H1 (cell line): ENCODE measurements at regions not wholly inside any gene's neighbourhood (a gene's known extent, or its start where the extent isn't known, plus 50 kb on each side); places are given as distances from the start of the nearest gene placed in this dataset.

Experiments used
- CTCF ChIA-PET: fragments of 300-600 bp; sonication (Branson Sonifier 250); formaldehyde crosslinking; loops from one replicate; lab custom pipeline; 2021; ENCODE audit not compliant: partially characterized antibody; lab: Charles Lee
- POLR2A ChIA-PET: fragments of 300-600 bp; sonication (Branson Sonifier 250); formaldehyde crosslinking; loops from one replicate; lab custom pipeline; 2021; ENCODE audit warnings: inconsistent platforms; ENCODE audit not compliant: partially characterized antibody; lab: Charles Lee
- DNase-seq, 2 experiments: peaks; one replicate each; pipeline versions ENCODE4 v3.0.0 to v3.0.0-alpha.2; 2010 to 2022; ENCODE audit warnings: low spot score in 2 of 2, low read depth in 1 of 2, mixed read lengths in 1 of 2
- FAIRE-seq: peaks from 2 replicates; lab custom pipeline; 2011; peaks lifted over from hg19 to GRCh38; lab: Jason Lieb, UNC
- H2AFZ ChIP-seq: 2 replicates; pipeline ENCODE4 v1.8.1; 2012; ENCODE audit warnings: low read length, inconsistent platforms
- H2AK5ac ChIP-seq: 2 replicates; pipeline ENCODE4 v1.6.1; 2013; ENCODE audit warnings: low read depth, low read length
- H2BK120ac ChIP-seq: replicated peaks from 2 replicates; pipeline ENCODE3; 2013; ENCODE audit warnings: low read depth, low read length, inconsistent platforms
- H2BK12ac ChIP-seq: 2 replicates; pipeline ENCODE4 v1.6.1; 2013; ENCODE audit warnings: low read depth, low read length
- H2BK15ac ChIP-seq: 2 replicates; pipeline ENCODE4 v1.6.1; 2013; ENCODE audit warnings: low read length
- H2BK20ac ChIP-seq: 2 replicates; pipeline ENCODE4 v1.6.1; 2013; ENCODE audit warnings: low read length
- H2BK5ac ChIP-seq: 2 replicates; pipeline ENCODE4 v1.6.1; 2013; ENCODE audit warnings: low read depth, low read length
- H3K14ac ChIP-seq: 2 replicates; pipeline ENCODE4 v1.6.1; 2013; ENCODE audit warnings: inconsistent platforms; ENCODE audit not compliant: insufficient read length
- H3K18ac ChIP-seq: 2 replicates; pipeline ENCODE4 v1.6.1; 2013; ENCODE audit warnings: low read length; ENCODE audit errors: extremely low read depth
- H3K23ac ChIP-seq: 2 replicates; pipeline ENCODE4 v1.6.1; 2013; ENCODE audit warnings: inconsistent platforms; ENCODE audit not compliant: insufficient read length
- H3K23me2 ChIP-seq: 2 replicates; pipeline ENCODE4 v1.6.1; 2013; ENCODE audit warnings: low read depth, low read length
- H3K27ac ChIP-seq: 2 replicates; pipeline ENCODE4 v1.6.1; 2011; ENCODE audit warnings: low read depth, low read length, inconsistent platforms
- H3K27me3 ChIP-seq, 4 experiments: replicated peaks in 1 of 4; 1 replicate in 1 of 4; 2 replicates in 3 of 4; pipeline versions ENCODE4 v1.6.1 to v1.8.1; 2011 to 2013; ENCODE audit warnings: low read length in 3 of 4, mild to moderate bottlenecking in 3 of 4, inconsistent platforms in 2 of 4, mixed read lengths in 2 of 4, moderate library complexity in 1 of 4; ENCODE audit not compliant: control insufficient read depth in 3 of 4, insufficient read depth in 3 of 4; ENCODE audit errors: extremely low read depth in 1 of 4
- H3K36me3 ChIP-seq, 4 experiments: 2 replicates each; pipeline versions ENCODE4 v1.6.1 to v1.8.1; 2011 to 2013; ENCODE audit warnings: mild to moderate bottlenecking in 4 of 4, low read length in 3 of 4, moderate library complexity in 2 of 4, control low read depth in 1 of 4, inconsistent platforms in 1 of 4; ENCODE audit not compliant: insufficient read depth in 4 of 4, control insufficient read depth in 2 of 4
- H3K4ac ChIP-seq: replicated peaks from 2 replicates; pipeline ENCODE3; 2013; ENCODE audit warnings: low read length, low read depth, mixed read lengths, inconsistent platforms; ENCODE audit not compliant: insufficient read length
- H3K4me1 ChIP-seq, 4 experiments: replicated peaks in 1 of 4; 1 replicate in 1 of 4; 2 replicates in 3 of 4; pipeline versions ENCODE4 v1.6.1 to v1.8.1; 2011 to 2013; ENCODE audit warnings: low read length in 3 of 4, inconsistent platforms in 2 of 4, mixed read lengths in 1 of 4; ENCODE audit not compliant: insufficient read depth in 4 of 4, control insufficient read depth in 3 of 4
- H3K4me2 ChIP-seq, 2 experiments: 2 replicates each; pipeline versions ENCODE4 v1.6.1 to v1.8.1; 2011 to 2013; ENCODE audit warnings: low read depth in 2 of 2, low read length in 2 of 2, control low read depth in 1 of 2, inconsistent platforms in 1 of 2, mild to moderate bottlenecking in 1 of 2; ENCODE audit not compliant: insufficient read depth in 1 of 2
- H3K4me3 ChIP-seq, 4 experiments: fragments of 200-600, 300-600 bp in 1 of 4; sonication (generic), shearing (Covaris generic), sonication (Bioruptor Twin) in 1 of 4; 2 replicates each; pipeline versions ENCODE4 v1.5.1 to v1.8.1; 2011 to 2016; ENCODE audit warnings: low read length in 4 of 4, low read depth in 3 of 4, control low read depth in 2 of 4, inconsistent platforms in 2 of 4, mild to moderate bottlenecking in 2 of 4, mixed read lengths in 1 of 4, moderate library complexity in 1 of 4; ENCODE audit not compliant: insufficient read depth in 2 of 4; ENCODE audit errors: extremely low read depth in 1 of 4
- H3K56ac ChIP-seq: replicated peaks from 2 replicates; pipeline ENCODE3; 2013; ENCODE audit warnings: low read depth, mild to moderate bottlenecking, mixed read lengths, low read length, inconsistent platforms; ENCODE audit not compliant: insufficient read length
- H3K79me1 ChIP-seq: 2 replicates; pipeline ENCODE4 v1.6.1; 2013; ENCODE audit warnings: low read depth, low read length, control low read depth
- H3K79me2 ChIP-seq, 2 experiments: 2 replicates each; pipeline versions ENCODE4 v1.6.1 to v1.8.1; 2012 to 2013; ENCODE audit warnings: low read length in 2 of 2, mild to moderate bottlenecking in 2 of 2, inconsistent platforms in 1 of 2; ENCODE audit not compliant: insufficient read depth in 2 of 2, control insufficient read depth in 1 of 2
- H3K9ac ChIP-seq, 4 experiments: replicated peaks in 1 of 4; 1 replicate in 1 of 4; 2 replicates in 3 of 4; pipeline versions ENCODE4 v1.6.1 to v1.8.1; 2011 to 2013; ENCODE audit warnings: low read depth in 3 of 4, low read length in 3 of 4, control low read depth in 2 of 4, mild to moderate bottlenecking in 2 of 4, moderate library complexity in 2 of 4, inconsistent platforms in 1 of 4; ENCODE audit errors: extremely low read depth in 1 of 4
- H3K9me3 ChIP-seq, 2 experiments: 2 replicates each; pipeline versions ENCODE4 v1.6.1 to v1.8.1; 2012 to 2013; ENCODE audit warnings: mild to moderate bottlenecking in 2 of 2, moderate library complexity in 2 of 2, control low read depth in 1 of 2, inconsistent platforms in 1 of 2, low read depth in 1 of 2, low read length in 1 of 2, mixed read lengths in 1 of 2; ENCODE audit not compliant: insufficient read depth in 2 of 2
- H4K20me1 ChIP-seq, 2 experiments: replicated peaks in 1 of 2; 2 replicates each; pipeline versions ENCODE3 to v1.8.1; 2011 to 2013; ENCODE audit warnings: inconsistent platforms in 2 of 2, low read length in 2 of 2, mild to moderate bottlenecking in 1 of 2; ENCODE audit not compliant: insufficient read depth in 2 of 2, control insufficient read depth in 1 of 2
- H4K5ac ChIP-seq: 2 replicates; pipeline ENCODE4 v1.6.1; 2013; ENCODE audit warnings: low read length, low read depth, mixed read lengths, inconsistent platforms; ENCODE audit not compliant: insufficient read length
- H4K8ac ChIP-seq: 2 replicates; pipeline ENCODE4 v1.8.0; 2013; ENCODE audit warnings: mild to moderate bottlenecking, moderate library complexity, low read length, inconsistent platforms; ENCODE audit not compliant: insufficient read depth; ENCODE audit errors: extremely low read depth
- H4K91ac ChIP-seq: replicated peaks from 2 replicates; pipeline ENCODE3; 2013; ENCODE audit warnings: low read length, mixed read lengths, inconsistent platforms; ENCODE audit not compliant: insufficient read length
- TEAD4 ChIP-seq: IDR thresholded peaks from 2 replicates; pipeline ENCODE4 v1.6.1; 2012; ENCODE audit warnings: low read depth, low read length, inconsistent platforms, mixed read lengths
- WGBS, 2 experiments: shearing (Covaris generic) in 1 of 2; methylation state at CpG; one replicate each; pipeline versions ENCODE4 v1.1.6 to v1.1.7; 2013 to 2015; ENCODE audit warnings: low lambda C conversion rate in 2 of 2, mixed read lengths in 2 of 2, inconsistent platforms in 1 of 2, low coverage in 1 of 2, missing lambda C conversion rate in 1 of 2; ENCODE audit not compliant: insufficient replicate concordance in 2 of 2, insufficient coverage in 1 of 2, insufficient read length in 1 of 2; ENCODE audit errors: extremely low coverage in 1 of 2, missing lambda C conversion rate in 1 of 2; 5-methylcytosine and 5-hydroxymethylcytosine counted together

DNA sequence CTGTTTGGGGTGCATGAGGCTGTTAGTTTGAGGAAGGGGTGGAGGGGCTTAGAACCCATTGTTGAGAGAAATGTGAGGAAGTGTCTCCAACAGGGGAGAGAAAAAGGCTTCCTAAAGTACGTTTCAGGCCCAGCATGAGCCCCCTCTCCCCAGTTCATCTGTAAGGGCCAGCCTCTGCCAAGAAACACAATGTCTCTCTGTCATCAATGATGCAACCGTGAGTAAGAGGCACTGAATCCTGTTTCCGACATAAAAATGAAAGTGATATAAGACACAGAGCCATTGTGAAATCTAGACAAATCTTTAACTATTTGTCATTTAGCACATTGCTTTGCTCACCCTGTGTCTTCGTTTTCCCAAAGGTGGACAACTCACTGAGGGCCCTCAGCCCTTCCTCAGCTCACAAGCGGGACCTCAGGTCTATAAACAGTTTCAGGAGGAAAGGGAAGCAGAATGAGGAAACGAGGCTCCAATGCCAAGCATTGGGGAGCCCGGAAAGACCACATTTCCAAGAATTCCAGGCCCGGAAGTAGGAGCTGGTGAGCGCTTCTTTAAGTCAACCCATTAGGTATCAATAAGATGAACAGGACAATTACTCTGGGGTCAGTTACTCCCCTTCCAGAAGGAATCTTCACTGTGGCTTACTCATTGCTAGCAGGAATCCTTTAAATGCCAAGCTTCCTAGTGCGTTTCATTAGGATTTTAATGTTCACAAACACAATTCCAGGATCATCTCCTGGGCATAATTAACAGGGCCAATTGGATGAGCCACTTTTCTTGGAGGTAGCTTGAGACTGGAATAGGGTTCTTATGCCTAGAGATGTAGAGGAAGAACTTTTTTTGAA, 59.0 kb upstream of the KLF4 start:
- H2AFZ ChIP-seq = no peak overlapping the region
- H3K4me1 ChIP-seq = peaks cover 0 to 3% (median 0%) of the 10 kb centered on the region in 4 experiments; a peak in 3 of 7 replicates
- H3K9ac ChIP-seq = no peak overlapping the region
- no peak overlapping the region for H4K5ac ChIP-seq
- no peak overlapping the region for H3K4me3 ChIP-seq
- H4K20me1 ChIP-seq = no peaks in the 10 kb centered on the region
- H3K27me3 ChIP-seq = no peaks in the 10 kb centered on the region
- no peaks in the 10 kb centered on the region for H3K79me2 ChIP-seq
- no peak overlapping the region for H2BK20ac ChIP-seq
- H3K18ac ChIP-seq = no peak overlapping the region; the same call in 1 of the 2 replicates
- H3K56ac ChIP-seq = no peak overlapping the region
- no peak overlapping the region for H3K27ac ChIP-seq
- 87% methylated on average over 10 of the region's 10 CpGs; no CpG with 5 or more reads in 1 of the 2 experiments for WGBS, 2 experiments
- no peak for FAIRE-seq
- no peak for DNase-seq
- H2BK15ac ChIP-seq = no peak overlapping the region
- H2BK120ac ChIP-seq = no peak overlapping the region
- no peak overlapping the region for H4K91ac ChIP-seq
- H3K14ac ChIP-seq = no peak overlapping the region
- no peak overlapping the region for H2AK5ac ChIP-seq
- H3K4ac ChIP-seq = no peak overlapping the region
- H3K4me2 ChIP-seq = no peak overlapping the region
- H3K23ac ChIP-seq = no peak overlapping the region
- no peaks in the 10 kb centered on the region for H3K9me3 ChIP-seq
- H3K23me2 ChIP-seq = no peaks in the 10 kb centered on the region
- H4K8ac ChIP-seq = no peak overlapping the region
- TF ChIP-seq TEAD4 = no peak
- no peak overlapping the region for H2BK5ac ChIP-seq
- CTCF ChIA-PET = no interaction called here
- no peaks in the 10 kb centered on the region for H3K36me3 ChIP-seq
- no peaks in the 10 kb centered on the region for H3K79me1 ChIP-seq
- POLR2A ChIA-PET = no interaction called here
- H2BK12ac ChIP-seq = no peak overlapping the region
